ENCODE measurements at regions not wholly inside any gene's neighbourhood (a gene's known extent, or its start where the extent isn't known, plus 50 kb on each side); places are given as distances from the start of the nearest gene placed in this dataset.

GRCh38 chr15:45821390-45821789 is 186.6 kb downstream of the SQOR start:
- TF ChIP-seq CTCF (IDR thresholded peaks at IDR 0.05) (no peak), EZH2 (IDR thresholded peaks at IDR 0.05; ENCODE audit: borderline replicate concordance, insufficient read depth, low read depth, low read length, poor library complexity, severe bottlenecking) (no peak)

All from B cell (primary cell).